ENCODE measurements at regions not wholly inside any gene's neighbourhood (a gene's known extent, or its start where the extent isn't known, plus 50 kb on each side); places are given as distances from the start of the nearest gene placed in this dataset.
"Not testable (repeated sequence)": the region's sequence is repeated elsewhere in the genome, so short reads cannot be mapped to it uniquely, and the experiment has no call there.

DNA sequence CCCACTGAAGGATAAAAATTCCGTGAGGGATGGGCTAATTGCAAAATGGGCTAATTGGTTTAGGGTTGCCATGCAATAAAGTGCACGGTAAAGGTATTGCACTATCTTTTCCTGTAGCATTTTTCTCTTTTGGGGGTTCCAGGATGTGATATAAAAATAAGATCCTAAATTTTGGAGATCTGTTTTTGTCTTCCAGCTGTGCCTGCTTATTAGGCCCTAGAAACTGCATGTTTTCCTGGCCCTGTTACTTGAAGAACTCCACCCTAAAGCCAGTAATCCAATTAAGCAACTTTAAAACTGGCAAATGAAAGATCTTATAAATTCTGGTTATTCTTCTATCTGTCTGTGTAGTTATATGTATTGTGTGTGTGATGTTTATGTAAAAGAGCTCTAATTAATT lies 2489.6 kb downstream of the PCDH9 start:
- no peak for DNase-seq

DNA sequence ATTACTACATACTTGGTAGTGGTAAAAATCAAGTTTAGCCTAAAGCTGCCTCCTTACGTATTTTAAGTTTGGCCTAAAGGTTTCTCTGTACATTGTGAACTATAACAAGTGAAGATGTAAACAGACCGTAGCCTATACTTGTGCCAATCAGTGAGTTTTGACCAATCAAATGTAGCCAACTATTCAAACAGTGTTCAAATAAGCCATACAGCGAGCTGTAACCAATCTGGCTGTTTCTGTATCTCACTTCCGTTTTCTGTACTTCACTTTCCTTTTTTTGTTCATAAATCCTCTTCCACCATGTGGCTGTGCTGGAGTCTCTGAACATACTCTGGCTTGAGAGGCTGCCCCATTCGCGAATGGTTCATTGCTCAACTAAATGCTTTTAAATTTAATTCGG lies 2504.6 kb downstream of the PCDH9 start:
- no peak for DNase-seq

DNA sequence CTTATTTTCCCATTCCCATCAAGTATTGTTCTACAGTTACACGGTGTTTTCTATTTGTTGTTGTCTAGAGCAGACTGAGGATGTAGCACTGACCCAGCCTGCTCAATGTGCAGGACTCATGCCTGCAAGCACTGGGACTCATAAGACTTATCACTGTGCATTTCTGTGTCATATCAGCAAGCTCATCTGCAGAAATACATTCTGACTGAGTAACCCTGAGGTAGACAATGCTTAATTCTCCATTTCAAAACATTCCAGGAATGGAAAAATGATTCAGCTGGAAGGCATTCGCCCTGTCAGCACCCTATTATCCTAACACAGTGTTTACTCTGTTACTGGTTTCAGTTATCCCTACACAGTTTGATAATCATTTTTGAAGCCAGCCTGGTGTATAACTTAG lies 2506.4 kb downstream of the PCDH9 start:
- DNase-seq, result peak; percentile 94

DNA sequence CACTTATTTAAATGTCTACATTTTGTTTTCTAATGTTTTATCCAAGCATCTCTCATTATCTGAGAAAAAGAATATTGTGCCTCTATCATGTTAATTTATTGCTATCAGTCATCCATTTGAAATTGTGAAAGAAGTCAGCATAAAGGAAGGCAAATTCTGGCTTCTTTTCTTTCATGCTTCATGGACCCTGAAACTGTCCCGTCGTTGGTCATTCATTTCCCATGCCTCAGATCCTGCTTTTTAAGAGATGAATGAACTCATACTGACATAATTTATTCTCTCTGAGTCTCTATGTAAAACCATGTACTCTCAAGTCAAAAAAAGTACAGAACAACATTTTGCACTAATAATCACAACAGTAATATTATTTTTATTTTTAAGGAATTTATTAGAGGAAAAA lies 2512.0 kb downstream of the PCDH9 start:
- DNase-seq, result no peak

DNA sequence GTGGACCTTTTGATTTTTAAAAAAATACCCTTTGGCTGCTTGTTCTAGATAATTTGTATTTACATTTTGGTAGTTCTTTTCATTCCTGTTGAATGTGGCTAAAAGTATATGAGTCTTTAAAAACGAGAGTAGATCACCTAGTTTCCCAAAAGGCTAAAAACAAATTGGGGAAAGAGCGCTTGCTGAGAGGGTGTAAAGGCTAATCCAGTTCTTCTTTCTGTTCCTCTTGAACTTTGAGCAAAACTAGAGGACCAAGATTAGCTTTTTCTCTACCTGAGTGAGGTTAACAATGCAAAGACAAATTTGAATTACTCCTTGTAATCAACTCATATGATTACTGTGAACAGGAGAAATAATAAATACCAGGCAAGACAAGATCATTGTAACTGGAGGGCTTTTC lies 2513.2 kb downstream of the PCDH9 start:
- DNase-seq, result no peak

DNA sequence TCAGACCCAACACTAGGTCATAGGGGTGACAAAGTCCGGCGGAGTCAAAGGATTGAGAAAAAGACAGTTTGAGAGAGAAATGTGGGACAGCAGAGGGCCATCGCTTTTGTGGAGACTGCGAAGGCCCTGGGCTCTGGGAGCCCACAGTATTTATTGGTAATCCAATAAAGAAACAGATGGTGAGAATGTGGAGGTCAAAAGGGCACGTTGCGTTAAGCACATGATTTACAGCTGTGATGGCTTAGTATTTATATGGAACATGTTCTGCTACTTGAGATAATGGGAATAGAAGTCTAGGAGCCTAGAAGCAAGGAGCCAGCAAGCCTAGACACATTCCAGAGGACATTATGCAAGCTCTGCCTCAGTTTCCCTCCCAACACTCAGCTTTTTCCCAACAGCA lies 2521.1 kb downstream of the PCDH9 start:
- DNase-seq, result peak; percentile 28

DNA sequence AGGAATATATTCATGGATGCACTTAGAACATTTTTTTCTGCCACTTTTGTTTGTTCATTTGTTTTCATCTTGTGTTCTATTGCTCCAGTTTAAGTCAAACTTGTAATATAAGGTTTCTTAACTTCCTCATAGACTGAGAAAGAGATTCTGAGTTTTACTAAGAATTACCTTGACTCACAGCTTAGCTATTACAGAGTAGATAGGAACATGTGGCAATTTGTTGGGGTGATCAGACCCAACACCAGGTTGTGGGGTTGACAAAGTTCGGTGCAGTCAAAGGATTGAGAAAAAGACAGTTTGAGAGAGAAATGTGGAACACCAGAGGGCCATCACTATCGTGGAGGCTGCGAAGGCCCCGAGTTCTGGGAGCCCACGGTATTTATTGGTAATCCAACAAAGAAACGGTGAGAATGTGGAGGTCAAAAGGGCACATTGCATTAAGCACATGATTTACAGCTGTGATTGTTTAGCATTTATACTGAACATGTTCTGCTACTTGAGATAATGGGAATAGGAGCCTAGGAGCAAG lies 2526.0 kb downstream of the PCDH9 start:
- DNase-seq, result no peak

DNA sequence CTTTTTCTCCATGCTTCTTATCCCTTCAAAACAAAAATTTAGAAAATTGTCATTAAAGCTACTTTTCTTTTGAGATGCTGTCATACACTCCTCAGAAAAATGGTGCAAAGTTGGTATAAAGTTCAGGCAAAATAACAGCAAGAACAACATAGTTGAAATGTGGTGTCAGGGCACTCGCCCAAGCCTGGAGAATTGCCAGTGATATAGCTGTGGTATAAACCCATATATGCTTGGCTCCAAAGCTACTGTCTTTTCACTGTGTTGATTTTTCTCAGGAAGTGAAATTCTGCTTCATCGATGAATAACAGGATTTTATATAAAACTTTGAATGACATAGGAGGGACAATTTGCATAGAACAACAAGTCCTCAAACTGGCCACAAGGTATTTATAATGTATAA lies 2532.9 kb downstream of the PCDH9 start:
- DNase-seq, result no peak

DNA sequence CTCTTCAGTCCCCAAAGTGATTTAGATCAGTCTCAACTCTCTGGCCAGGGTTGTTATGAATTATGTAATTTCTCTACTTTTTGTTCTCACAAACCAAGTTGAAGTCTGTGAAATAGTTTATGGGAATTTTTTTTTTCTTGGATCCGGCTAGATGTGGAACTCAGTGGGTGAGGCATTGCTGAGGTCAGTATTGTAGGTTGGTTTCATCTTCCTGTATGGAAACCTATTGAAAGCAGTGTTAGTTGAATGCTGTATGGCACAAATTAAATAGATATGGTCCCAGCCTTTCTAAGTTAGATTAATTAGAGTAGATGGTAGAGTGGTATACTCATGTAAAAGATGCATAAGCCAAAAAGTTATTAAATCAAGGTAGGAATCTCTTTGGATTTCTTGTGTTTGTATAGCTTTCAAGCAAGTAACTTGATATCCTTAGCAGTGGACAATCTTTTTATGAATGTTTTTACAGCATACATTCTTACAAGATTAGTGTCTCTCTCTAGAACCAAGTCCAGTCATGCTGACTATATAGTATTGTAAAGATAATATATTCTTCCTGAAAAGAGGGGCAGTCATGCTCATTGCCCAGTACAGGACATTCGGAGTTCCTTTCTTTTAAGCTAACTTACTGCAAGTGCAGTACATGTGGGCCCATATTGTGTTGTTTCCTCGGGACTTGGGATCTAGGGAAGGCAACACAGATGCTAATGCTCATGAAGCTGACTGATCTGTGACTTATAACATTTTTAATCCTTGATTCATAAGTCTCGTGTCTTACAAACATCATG lies 2541.1 kb downstream of the PCDH9 start:
- peak; percentile 59 for DNase-seq

DNA sequence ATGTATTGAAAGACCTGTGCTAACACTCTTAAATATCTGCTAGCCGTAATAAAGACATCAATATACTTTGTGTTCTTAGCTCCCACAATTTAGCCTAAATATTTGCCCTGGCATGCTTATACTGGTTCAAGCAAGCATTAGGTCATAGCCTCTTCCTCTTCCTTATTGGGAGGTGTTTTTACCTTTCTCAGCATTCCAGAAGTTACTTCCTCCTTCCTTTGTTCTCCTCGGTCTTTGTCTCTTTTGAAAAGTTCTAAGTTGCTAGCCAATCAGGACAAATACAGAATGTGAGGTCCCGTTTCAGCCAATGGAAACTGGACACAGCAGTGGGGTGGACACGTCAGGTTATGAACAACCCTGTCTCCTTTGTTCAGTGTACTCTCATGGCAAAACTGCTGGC lies 2543.6 kb downstream of the PCDH9 start:
- DNase-seq, result not testable (repeated sequence)

DNA sequence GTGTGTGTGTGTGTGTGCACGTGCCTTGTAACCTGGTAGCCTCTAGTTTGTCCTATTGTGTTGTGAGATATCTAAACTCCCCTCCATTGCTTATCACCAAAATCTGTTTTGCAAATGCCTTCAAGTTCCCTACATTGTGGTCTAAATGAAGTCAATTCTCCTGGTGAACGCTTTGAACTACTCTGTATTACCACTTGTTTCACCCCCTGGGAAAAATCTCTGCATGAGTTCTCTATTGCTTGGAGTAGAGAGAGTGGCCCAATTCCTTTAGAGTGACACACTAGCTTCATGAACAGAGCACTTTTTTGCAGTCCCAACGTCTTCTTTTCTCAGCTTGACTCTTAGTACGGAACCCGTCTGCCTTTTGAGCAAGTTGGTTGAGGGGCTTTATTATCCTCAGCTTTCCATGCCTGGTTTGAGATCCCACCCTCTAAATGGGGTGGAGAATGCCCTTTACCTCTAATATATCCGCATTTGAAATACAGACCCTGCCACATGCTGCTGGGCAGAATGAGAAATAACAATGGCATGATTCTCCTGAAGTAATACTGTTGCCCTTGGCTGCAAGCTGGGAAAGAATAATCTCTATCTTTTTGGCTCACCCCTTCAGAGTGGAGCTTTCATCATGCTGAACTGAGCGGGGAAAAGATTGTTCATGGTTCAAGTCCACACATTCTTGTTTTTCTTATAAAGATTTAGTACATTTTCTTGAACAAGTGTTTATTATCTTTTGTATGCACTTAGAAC lies 2545.3 kb downstream of the PCDH9 start:
- peak; percentile 14 for DNase-seq

DNA sequence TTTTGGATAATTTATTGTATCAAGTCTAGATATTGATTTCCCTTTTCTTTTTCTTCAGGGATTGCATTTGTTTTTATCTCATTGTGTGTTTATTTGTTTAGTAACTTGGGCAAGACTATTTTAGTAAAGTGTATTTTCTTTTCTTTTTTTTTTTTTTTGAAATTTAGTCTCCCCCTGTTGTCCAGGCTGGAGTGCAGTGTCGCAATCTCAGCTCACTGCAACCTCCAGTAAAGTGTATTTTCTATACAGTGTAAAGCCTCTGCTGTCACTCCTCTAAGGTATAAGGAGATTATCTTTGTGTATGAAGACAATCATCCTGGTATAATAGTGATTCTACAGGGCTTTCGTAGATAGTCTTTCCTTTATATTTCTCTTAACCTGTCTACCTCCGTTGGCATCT lies 2546.0 kb downstream of the PCDH9 start:
- no peak for DNase-seq

DNA sequence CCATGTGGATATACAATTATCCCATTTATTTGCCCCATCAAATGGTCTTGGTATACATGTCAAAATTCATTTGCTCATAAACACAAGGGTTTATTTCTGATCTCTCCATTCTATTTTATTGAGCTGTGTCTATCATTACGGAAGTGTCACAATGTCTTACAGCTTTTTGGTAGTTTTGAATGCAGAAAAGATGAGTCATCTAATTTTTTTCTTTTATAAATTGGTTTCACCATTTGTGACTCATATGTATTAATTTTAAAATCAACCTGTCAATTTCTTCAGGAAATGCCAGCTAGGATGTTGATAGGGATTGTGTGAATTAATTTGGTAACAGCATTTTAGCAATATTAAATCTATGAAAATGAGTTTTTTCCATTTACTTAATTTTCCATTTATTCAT lies 2549.4 kb downstream of the PCDH9 start:
- no peak for DNase-seq

DNA sequence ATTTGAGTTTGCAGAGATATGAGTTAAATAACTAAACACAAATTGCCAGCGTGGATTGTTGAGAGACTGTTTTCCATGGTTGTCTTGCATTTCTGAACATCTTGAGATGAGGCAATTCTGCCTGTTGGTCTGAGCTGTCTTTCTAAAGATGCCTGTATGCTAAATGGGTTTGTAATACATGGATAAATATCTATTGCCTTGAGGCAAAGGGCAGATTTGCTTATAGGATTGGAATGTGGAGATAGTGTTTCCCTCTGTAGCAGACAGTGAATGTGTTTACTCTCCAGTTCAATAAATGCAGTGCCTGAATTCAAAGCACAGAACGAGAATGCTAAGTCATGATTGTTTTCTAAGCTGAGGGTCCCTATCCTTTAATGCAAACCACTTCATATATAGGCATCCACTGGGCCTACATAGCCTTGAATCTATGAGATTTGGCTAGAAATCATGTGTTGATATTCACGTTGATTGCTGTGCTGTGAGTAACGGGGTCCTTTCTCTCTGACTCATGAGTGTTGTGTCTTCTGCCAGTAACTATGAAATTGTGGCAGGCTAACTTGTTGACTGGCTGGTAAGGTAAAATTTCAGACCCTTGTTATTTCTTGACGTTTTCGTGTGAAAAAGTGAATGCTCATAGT lies 2554.8 kb downstream of the PCDH9 start:
- DNase-seq, result peak; percentile 88

DNA sequence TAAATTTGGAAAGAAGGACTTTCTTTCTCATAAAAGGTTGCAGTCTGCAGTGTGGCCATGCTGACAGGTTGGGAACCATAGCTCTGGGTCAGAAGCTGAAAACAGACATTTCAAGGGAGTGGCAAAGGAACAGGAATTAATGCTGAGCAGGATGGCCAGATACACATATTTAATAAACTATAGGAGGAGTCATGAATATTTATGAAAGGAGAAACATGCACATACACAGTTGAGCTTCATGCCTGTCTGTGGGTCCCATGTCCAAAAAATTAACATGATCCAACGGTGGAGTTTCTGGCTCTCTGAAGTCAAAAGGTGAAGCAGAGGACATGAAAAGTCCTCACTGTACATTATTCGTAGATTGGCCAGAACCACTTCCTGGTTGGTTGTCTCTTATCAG lies 2556.0 kb downstream of the PCDH9 start:
- no peak for DNase-seq

DNA sequence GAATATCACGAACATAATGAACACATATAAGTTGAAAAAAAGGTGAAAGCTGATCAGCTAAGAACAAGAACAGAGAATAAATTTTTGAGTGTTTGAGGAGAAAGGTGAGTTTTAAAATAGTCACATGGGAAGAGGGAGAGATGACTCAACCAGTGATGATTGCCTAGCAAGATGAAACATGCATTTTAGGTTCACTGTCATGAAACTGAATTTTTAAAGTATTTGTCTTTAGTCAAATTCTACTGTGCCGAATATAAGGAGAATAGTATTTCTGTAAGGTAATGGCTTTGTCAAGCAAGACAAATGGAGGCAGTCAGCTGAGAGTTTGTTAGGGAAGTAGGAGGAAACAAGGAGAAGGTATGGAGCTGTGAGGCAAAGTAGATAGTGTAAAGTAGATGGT lies 2557.4 kb downstream of the PCDH9 start:
- DNase-seq, result no peak

DNA sequence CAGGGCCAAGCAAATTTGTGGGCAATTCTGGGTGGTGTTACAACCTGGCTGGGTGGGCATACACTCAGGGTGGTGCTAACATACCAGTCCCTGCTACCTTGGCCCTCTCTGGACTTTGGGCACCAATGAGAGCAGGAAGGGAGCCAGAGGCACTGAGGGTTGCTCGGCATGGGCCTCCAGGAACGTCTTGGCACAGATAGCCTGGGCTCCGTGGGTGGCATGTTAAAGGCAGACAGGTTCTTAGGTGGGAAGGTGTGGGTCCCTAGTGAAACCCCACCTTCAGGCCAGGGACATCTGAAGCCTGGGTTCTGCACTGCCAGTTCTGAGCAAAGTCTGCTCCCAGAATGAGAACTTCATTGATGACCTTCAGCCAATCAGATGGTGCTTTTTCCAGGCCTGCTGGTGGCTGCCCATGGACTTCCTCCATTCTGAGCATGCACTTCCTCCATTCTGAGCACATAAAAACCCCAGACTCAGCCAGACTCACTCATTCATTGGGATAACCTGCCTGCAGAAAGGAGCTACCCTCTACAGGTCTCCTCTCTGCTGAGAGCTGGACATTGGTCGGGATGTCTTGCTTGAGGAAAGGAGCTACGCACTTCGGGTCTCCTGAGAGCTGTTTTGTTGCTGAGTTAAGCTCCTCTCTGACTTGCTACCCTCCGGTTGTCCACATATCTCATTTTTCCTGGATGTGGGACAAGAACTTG lies 2567.1 kb downstream of the PCDH9 start:
- DNase-seq, result no peak

DNA sequence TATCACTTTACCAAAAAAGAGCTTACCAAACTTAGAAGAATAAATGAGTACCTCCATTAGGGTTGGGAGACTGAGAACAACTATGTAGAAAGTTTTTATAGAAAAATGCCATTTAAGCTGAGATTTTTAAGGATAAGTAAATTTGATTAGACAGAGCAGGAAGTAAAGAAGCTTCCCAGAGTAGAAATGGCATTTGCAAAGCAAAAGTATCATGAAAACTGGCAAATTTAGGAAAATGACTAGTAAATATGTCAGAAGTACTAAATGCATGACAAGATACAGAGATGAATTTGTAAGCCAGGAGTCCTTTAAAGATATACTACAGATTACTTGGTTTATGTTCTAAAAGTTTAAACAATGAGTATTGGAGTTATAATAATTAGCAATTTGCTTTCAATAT lies 2581.8 kb downstream of the PCDH9 start:
- DNase-seq, result no peak

DNA sequence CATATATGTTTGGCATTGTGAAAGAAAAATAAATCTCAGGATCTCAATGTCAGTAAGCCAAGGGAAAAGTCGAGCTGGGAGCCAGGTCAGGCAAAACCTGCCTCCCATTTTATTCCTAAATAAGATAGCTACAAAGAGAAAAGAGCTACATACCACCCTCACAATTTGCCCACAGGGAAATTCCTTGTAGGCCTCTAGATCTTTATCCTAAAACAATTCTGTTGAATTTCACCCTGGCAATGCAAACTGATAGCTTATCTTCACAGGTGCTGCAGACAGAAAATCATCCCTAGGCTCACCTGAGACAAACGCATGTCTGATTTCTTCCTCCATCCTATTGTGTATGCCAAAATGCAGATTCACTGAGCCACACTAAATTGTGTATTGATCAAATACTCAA lies 2587.1 kb downstream of the PCDH9 start:
- no peak for DNase-seq

DNA sequence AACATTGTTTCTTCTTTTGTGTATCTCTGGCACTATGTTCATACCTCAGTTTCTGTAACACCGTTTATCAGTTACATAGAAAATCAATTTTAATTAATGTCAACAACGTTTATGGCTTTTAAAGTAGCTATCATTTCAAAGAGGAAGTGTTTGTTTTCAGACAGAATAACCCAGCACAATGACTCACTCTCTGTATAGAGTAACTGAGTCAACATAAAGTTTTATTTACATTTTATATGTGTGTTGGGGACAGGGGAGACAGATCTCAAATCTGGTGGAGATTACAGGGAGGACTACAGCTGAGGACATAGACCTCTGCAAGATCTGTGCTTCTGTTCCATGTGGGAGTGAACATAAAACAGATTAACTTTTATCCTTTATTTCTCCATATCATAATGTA lies 2590.1 kb downstream of the PCDH9 start:
- no peak for DNase-seq

DNA sequence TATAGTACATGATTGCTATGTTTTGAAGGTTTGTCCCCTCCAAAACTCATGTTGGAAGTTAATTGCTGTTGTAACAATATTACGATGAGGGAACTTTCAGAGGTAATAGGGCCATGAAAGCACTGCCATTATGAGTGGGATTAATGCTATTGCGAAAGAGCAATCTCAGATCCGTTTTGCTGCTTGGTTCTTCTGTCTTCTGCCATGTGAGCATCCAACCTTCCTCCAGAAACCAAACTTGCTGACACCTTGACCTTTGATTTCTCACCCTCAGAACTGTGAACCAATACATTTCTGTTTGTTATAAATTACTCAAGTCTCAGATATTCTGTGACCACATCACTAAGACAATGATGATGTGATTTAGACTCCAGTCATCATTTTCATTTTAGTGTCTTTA lies 2590.9 kb downstream of the PCDH9 start:
- DNase-seq, result peak; percentile 2

DNA sequence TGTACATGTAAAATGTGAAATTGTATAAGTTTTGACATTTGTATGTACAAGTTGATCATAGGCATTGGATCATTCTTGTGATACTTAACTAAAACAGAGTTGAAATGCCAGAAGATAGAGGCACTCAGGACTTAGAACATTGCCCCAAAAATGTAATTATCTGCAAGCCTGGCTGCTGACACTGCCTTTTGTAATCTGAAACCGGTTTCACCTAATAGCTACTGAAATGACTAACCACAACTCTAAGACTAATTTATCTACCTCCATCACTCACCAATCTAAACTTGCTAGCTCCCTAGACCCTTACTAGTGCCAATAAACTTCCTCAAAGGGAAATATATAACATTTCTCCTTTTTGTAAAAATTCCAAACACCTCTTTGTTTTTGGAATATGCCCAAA lies 2596.2 kb downstream of the PCDH9 start:
- DNase-seq, result no peak

DNA sequence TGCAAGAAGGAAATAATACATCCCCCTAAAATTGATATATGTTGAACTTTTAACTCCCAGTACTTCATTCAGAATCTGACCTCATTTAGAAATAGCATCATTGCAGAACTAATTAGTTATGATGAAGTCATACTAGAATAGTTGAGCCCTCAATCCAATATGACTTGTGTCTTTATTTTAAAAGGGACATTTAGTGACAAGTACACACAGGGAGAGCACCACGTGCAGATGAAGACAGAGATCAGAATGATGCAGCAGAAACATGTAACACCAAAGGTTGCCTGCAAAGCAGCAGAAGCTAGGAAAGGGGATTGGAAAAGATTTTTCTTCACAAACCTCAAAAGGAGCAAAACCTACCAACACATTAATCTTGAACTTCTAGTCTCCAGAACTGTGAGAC lies 2602.5 kb downstream of the PCDH9 start:
- DNase-seq, result no peak
